ENCODE measurements at regions not wholly inside any gene's neighbourhood (a gene's known extent, or its start where the extent isn't known, plus 50 kb on each side); places are given as distances from the start of the nearest gene placed in this dataset.

- BruUV-seq (replicated peaks): no TSS peak
- peaks cover 3% of the 10 kb centered on the region; the same call in 1 of the 2 replicates for H3K9me3 ChIP-seq (ENCODE audit: control insufficient read depth, insufficient read depth, low read length)
- no peaks in the 10 kb centered on the region for H3K27me3 ChIP-seq (ENCODE audit: control insufficient read depth, insufficient read depth, low read length)
- H3K23ac ChIP-seq (ENCODE audit: low read depth, low read length): no peak overlapping the region
- in situ Hi-C loops (cut with MboI; ENCODE audit: low sequenced_read_pairs) (no loop called here), dilution Hi-C loops (cut with HindIII; ENCODE audit: low sequenced_read_pairs, unreplicated experiment) (no loop called here), intact Hi-C loops (cut with micrococcal nuclease) (no loop called here)
- H3K56ac ChIP-seq (ENCODE audit: extremely low read depth, insufficient read depth, low read length): no peak overlapping the region
- H2AK9ac ChIP-seq (replicated peaks; ENCODE audit: low read depth, low read length, poor library complexity): no peak overlapping the region
- no peaks in the 10 kb centered on the region for H3K9me1 ChIP-seq (ENCODE audit: insufficient read depth, low read length)
- H2BK15ac ChIP-seq (ENCODE audit: low read depth, low read length): no peak overlapping the region
- ATAC-seq (ENCODE audit: low read depth) (no peak), DNase-seq (no peak)
- H2AFZ ChIP-seq (replicated peaks; ENCODE audit: low read length, poor library complexity): no peak overlapping the region
- H3K79me1 ChIP-seq (ENCODE audit: low read depth in 1 of 2, low read length in 2 of 2): no peaks in the 10 kb centered on the region
- H3K36me3 ChIP-seq (ENCODE audit: control insufficient read depth, insufficient read depth, low read length): no peaks in the 10 kb centered on the region
- H2BK20ac ChIP-seq (ENCODE audit: low read depth, low read length): no peak overlapping the region
- no peak overlapping the region for H2BK120ac ChIP-seq (ENCODE audit: low read depth, low read length)
- H4K5ac ChIP-seq (ENCODE audit: low read depth, low read length): no peak overlapping the region
- H3K14ac ChIP-seq (replicated peaks; ENCODE audit: low read depth, low read length): no peak overlapping the region
- H3K4me3 ChIP-seq (ENCODE audit: insufficient read depth, low read depth, low read length): no peak overlapping the region
- ChIA-PET POLR2A (ENCODE audit: unreplicated experiment) (no interaction called here), CTCF (no interaction called here)
- H2AK5ac ChIP-seq (ENCODE audit: low read depth, low read length): no peak overlapping the region
- H3K27ac ChIP-seq (ENCODE audit: insufficient read depth, low read length): no peak overlapping the region
- no peak overlapping the region for H2BK5ac ChIP-seq (ENCODE audit: low read depth, low read length, poor library complexity, severe bottlenecking)
- no peak overlapping the region for H3K18ac ChIP-seq (ENCODE audit: low read depth, low read length)
- H3K9ac ChIP-seq (ENCODE audit: low read depth, low read length): no peak overlapping the region
- no peak overlapping the region for H3K4ac ChIP-seq (ENCODE audit: low read depth, low read length)
- no peak overlapping the region for H4K91ac ChIP-seq (ENCODE audit: insufficient read depth, low read depth, low read length)
- no peaks in the 10 kb centered on the region for H3K4me1 ChIP-seq (ENCODE audit: control insufficient read depth, insufficient read depth, low read length)
- no peak overlapping the region for H4K8ac ChIP-seq (ENCODE audit: low read depth in 2 of 2, low read length in 2 of 2)
- no peak overlapping the region for H3K4me2 ChIP-seq (ENCODE audit: low read depth, low read length)
- TF ChIP-seq CHD1 (IDR thresholded peaks at IDR 0.05; ENCODE audit: low read depth, low read length): no peak
- TF ChIP-seq SMC3 (IDR thresholded peaks at IDR 0.05; ENCODE audit: low read depth, low read length): no peak
- TF ChIP-seq CTCF (conservative IDR thresholded peaks at IDR 0.05; ENCODE audit: low read depth, low read length): no peak
- TF ChIP-seq MAZ (IDR thresholded peaks at IDR 0.05; ENCODE audit: borderline replicate concordance, low read depth, low read length): no peak
- TF ChIP-seq RFX5 (IDR thresholded peaks at IDR 0.05; ENCODE audit: low read depth, low read length): no peak
- H4K20me1 ChIP-seq (ENCODE audit: insufficient read depth, low read length): no peaks in the 10 kb centered on the region
These were observed 908.3 kb downstream of the FAM181B start for GRCh38 chr11:81825346-81825745.
